ENCODE measurements at regions not wholly inside any gene's neighbourhood (a gene's known extent, or its start where the extent isn't known, plus 50 kb on each side); places are given as distances from the start of the nearest gene placed in this dataset.
A peak's percentile ranks its signal among the peaks of the same experiment; 100 is the strongest.

GRCh38 chr2:180735799-180736198, 244.6 kb upstream of the UBE2E3 start:
- no peak overlapping the region for H3K4me3 ChIP-seq (replicated peaks; ENCODE audit: low read depth, low read length)
- no peak for DNase-seq (ENCODE audit: extremely low read depth, low read depth)
- TF ChIP-seq CTCF (IDR thresholded peaks at IDR 0.05; ENCODE audit: low read depth, low read length, missing control alignments) = no peak

GRCh38 chr2:180734382-180734781, 246.0 kb upstream of the UBE2E3 start:
- no peak for DNase-seq (ENCODE audit: extremely low read depth, low read depth)
- no peak for TF ChIP-seq CTCF (IDR thresholded peaks at IDR 0.05; ENCODE audit: low read depth, low read length, missing control alignments)
- no peak overlapping the region for H3K4me3 ChIP-seq (replicated peaks; ENCODE audit: low read depth, low read length)

GRCh38 chr2:180733330-180733729, 247.1 kb upstream of the UBE2E3 start:
- no peak for TF ChIP-seq CTCF (IDR thresholded peaks at IDR 0.05; ENCODE audit: low read depth, low read length, missing control alignments)
- H3K4me3 ChIP-seq (replicated peaks; ENCODE audit: low read depth, low read length) = no peak overlapping the region
- no peak for DNase-seq (ENCODE audit: extremely low read depth, low read depth)

GRCh38 chr2:180732337-180732736, 248.1 kb upstream of the UBE2E3 start:
- no peak for TF ChIP-seq CTCF (IDR thresholded peaks at IDR 0.05; ENCODE audit: low read depth, low read length, missing control alignments)
- DNase-seq (ENCODE audit: extremely low read depth, low read depth) = no peak
- no peak overlapping the region for H3K4me3 ChIP-seq (replicated peaks; ENCODE audit: low read depth, low read length)

GRCh38 chr2:180730976-180731375, 249.4 kb upstream of the UBE2E3 start:
- no peak for TF ChIP-seq CTCF (IDR thresholded peaks at IDR 0.05; ENCODE audit: low read depth, low read length, missing control alignments)
- no peak for DNase-seq (ENCODE audit: extremely low read depth, low read depth)

GRCh38 chr2:180728928-180729559, 251.4 kb upstream of the UBE2E3 start:
- DNase-seq (ENCODE audit: extremely low read depth, low read depth) = peak; percentile 43
- no peak for TF ChIP-seq CTCF (IDR thresholded peaks at IDR 0.05; ENCODE audit: low read depth, low read length, missing control alignments)
- no peak overlapping the region for H3K4me3 ChIP-seq (replicated peaks; ENCODE audit: low read depth, low read length)

More at GRCh38 chr2:180730976-180731375, 249.4 kb upstream of the UBE2E3 start:
- no peak overlapping the region for H3K4me3 ChIP-seq (replicated peaks; ENCODE audit: low read depth, low read length)

GRCh38 chr2:180723712-180724111, 256.7 kb upstream of the UBE2E3 start:
- no peak for DNase-seq (ENCODE audit: extremely low read depth, low read depth)
- TF ChIP-seq CTCF (IDR thresholded peaks at IDR 0.05; ENCODE audit: low read depth, low read length, missing control alignments) = no peak
- no peak overlapping the region for H3K4me3 ChIP-seq (replicated peaks; ENCODE audit: low read depth, low read length)

All from HFF-Myc (cell line).